ENCODE measurements at regions not wholly inside any gene's neighbourhood (a gene's known extent, or its start where the extent isn't known, plus 50 kb on each side); places are given as distances from the start of the nearest gene placed in this dataset.

DNA sequence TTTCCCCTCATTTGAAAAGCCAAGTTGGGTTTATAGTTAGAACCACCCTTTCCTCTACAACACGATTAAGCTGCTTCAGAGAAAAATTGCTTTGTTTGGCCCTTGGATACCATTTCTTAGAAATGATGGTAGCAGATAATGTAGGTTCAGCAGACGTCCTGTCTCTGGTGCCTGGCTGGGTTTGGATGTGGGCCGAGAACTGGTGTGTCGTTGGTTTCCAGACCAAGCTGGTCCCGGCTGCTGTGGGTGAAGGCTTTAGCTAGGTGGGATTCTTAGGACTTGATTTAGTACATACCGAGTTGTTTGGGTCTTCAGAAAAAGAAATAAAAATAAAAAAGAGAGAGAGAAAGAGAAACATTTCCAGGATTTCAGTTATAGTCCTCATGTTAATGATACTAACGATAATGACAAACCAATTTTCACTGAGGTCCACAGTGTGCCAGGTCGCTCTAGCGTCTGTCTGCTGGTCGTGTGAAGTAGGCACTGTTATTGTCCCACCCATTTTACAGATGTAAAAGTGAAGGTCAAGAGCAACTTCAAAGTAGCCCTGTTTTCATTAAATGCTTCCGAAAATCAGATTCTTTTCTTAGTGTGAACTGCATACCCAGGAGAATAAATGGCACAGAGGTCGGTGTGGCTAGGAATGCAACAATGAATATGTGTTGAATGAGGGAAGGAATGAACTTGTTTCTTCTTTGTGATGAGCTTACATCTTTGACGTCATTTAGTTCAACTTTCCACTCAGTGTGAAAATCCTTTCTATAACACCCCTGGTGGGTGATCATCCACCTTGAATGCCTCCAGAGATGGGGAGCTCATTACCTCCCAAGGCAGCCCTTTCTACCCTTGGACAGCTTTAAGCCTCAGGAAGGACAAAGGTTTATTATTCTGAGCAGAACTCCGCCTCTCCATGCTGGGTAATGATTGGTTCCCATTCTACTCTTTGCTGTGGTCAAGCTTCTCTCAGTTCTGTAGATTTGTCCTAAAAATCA lies 115.9 kb downstream of the INHBB start:
- no peak for DNase-seq

DNA sequence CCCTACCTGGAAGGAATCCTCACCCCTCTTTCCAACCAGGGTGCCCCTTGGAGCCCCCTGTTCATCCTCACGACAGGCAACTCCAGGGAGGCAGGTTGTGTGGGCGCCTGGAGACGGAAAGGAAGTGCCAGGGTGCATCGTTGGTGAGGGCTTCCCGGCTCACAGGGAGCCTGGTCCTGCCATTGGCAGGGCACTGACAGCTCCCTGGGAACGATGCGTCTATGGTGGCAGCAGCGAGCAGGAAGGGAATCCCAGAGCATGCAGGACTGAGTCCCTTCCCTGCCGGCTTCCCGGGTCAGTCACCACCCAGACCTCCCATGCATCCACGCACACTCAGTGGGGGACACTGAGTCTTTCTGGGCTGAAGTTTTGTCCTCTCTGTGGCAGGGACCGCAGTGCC lies 117.6 kb downstream of the INHBB start:
- DNase-seq: no peak

DNA sequence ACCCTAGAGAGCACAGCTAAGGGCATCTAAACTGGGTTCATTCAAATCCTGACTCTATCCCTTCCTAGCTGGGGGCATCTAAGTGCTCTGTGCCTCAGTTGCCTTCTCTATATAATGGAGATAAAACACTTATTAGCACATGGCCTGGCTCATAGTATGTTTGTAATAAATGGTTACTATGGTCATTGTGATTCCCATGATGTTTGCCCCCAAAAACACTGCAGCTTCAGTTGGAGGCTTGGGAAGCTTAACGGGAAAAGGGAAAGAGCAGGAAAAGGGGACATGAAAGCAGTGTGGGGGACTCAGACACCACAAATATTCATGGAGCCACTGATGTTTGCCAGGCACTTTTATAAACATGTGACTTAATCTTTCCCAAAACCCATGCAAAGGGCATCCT lies 118.1 kb downstream of the INHBB start:
- DNase-seq: no peak

DNA sequence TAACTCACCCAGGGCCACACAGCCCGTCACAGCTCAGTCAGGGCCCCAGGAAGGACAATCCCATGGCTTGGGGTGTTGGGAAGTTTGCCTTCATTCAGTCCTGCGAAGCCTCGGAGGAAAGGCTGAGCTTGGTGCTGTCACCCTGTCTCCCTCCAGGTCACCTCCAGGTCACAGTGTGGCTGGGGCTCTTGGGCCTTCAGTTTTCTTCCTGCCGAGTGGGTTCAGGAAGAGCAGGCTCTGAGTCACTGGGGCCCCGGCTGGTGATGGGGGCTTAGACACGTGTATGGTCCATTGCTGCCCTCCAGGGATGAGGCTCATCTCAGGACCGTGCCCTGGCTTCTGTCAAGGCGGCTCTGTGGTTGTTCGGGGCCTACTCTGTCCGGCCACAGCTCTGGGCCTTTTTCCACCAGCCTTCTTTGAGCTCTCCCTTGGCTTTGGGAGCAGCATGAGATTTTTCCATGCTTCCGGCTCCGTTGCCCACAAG lies 118.6 kb downstream of the INHBB start:
- no peak for DNase-seq

DNA sequence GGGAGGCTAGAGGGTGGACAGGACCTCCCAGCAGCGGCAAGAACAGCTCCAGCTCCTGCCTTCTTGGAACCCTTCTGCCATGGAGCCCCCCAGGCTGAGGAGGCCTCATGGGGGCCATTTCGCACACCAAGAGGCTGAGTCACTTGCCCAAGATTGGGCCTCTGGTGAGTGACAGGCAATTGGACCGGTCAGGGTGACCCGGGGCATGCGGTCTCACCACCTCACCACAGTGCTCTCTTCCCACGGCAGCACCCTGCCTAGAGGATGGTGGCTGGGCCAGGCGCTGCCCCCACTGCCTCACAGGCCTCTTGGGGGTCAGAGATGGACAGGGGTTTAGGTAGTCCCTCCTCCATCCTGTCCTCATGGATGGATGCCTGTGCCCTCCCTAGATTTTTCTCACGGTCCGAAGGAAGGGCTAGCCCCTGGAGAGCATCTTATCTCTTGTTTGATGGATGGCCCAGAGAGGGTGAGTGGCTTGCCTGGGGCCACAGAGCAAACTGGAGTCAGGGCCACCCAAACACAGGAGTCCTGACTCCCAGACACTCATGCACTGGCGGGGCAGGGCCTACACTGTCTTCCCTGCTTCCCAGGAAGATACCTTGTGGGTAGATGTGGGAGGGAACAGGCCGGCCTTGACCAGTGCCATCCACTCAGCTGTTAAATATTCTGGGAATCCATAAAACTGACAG lies 119.2 kb downstream of the INHBB start:
- DNase-seq: no peak

DNA sequence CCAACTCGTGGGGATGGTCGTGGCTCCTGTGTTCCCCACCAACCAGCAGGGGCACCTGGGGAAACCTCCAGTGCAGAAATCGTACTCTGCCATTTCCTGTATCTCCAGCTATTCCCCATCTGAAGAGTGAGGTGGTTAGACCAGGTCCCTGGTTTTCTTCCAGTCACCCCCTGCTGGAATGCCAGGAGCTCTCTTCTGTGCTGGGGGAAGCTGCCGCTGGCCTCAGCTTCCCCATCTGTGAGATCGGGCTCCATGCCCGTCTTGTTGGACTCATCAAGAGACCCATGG lies 119.7 kb downstream of the INHBB start:
- DNase-seq: no peak

DNA sequence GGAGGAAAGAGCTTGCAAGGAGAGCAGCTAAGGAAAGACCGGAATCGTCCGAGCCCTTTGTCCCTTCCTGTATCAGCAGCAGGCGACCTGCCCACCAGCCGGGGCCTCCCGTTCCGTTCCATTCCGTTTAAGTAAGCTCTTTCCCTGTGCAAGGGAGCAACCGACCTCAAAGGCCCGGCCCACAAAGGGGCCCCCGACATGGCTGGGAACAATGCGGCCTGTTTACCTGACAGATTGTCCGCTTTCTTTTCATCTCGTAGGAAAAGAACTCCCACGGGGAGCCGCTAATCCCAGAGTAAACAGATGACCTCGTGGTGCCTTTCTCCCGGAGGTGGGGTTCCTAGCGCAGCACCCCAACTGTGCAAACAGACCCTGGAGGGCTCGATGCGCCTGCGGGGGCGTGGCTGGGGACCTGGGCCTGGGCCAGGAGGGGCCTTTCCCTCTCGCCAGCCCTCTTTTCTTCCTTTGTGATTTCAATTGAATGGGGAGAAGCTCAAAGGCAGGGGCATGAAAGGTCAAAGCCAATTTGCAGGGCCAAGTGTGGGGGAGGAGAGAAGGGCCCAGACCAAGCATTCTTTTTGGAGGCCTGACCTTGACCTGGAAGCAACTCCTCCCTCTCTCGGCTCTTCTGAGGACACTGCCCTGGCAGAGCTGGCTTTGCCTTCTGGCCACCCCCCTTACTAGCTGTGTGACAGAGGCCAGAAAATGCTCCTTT lies 120.2 kb downstream of the INHBB start:
- DNase-seq: no peak

DNA sequence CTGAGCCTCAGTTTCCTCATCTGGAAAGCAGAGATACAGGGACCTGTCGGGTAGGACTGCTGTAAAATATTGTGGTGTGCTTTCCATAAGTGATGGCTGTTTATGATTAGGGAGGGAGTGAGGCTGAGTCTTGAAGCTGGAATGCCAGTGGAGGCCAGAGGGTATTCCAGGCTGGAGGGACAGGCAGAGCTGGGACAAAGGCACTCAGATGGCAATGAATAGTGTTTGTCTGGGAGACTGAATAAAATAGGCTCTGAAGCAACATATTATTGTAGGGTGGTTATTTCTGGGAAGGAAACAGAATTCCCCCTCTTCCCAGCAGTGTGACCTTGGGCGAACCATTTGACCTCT lies 120.7 kb downstream of the INHBB start:
- DNase-seq: no peak

DNA sequence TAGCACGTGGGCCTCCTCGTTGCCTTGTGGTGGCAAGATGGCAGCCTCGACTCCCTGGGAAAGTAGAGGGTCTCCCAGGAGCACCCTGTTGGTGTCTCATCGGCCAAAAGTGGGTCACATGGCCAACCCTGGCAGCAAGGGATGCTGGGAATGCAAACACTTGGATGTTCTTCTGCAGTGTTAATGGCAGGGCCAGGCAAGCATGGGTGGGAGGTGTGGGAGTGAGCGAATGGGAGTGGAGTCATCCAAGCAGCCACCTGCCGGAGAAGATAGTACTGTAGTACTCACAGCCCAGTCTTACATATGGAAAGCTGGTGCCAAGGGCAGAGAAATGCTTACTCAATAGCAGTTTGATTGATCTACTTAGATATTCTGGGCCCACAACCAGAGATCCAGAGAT lies 122.2 kb downstream of the INHBB start:
- no peak for DNase-seq

DNA sequence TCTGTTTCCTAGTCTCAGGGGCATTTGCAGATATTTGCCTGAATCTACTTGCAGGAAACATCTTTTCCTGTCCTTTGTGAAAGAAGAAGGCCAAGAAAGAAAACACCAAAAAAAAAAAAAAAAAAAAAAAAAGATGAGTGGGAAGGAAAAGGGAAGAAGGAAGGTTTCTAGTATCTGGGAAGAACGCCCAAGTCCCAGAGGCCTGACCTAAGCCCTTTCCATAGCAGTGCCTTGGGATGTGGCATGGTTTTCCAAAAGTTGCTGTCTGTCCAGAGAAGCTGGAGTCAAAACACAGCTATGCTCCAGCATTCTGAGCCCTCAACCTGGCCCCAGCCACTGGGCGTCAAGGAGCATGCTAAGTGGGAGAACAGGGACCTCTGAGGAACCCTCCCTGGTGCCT lies 123.5 kb downstream of the INHBB start:
- no peak for DNase-seq

DNA sequence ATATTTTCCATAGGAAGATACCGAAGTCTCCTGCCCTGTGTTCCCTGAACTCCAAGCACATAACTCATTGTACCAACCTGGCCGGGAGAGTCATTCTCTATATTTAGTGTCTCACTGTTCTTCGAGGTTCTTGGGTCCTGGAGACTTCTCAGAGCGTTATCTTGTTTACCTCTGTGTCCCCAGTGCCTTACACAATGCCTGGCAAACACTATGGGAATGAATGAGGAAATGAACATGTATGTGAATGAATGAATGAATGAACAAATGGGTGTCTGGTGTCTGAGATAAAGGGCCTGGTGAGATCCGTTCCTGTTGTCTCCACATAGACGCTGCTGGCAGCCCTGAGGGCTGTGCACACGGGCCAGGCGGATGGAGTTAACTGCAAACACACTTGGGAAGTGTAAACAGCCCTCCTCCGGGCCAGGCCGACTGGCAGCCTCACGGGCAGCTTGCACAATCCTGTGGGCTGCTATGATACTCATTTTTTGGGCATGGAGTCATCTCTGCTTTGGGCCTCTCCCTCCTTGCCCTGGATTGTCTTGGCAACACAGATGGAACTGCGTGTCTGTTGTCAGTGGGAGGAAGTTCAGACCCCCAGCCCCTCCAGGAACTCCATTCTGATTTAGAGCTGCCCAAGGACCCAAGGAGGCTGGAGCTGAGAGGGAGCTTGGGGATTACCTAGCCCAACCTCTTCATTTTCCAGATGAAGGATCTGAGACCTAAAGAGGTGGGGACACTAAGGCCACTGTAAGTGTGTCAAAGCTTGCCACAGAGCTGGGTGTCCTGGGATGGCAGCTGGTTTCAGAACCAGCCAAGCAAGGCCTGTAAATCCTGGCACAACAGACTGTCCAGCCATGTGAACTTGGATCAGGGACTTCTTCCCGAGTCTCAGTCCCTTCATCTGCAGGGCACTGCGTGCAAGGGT lies 124.4 kb downstream of the INHBB start:
- no peak for DNase-seq

DNA sequence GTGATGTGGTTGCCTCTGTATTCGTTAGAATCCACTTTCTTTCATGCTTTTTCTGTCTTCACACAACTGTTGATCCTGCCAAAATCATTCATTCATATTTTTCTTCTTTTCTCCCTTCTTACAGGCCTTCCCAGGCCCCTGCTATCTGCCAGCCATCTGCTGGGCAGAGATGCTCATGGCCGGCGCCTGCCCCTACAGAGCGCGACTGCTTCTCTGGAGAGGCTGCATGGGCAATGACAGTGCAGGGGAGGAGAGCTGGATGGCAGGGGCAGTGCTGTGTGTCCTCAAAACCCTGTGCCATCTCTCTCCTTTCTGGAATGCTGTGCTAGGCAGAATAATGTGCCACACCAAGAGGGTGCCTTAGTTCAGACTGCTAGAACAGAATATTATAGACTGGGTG lies 125.2 kb downstream of the INHBB start:
- no peak for DNase-seq

DNA sequence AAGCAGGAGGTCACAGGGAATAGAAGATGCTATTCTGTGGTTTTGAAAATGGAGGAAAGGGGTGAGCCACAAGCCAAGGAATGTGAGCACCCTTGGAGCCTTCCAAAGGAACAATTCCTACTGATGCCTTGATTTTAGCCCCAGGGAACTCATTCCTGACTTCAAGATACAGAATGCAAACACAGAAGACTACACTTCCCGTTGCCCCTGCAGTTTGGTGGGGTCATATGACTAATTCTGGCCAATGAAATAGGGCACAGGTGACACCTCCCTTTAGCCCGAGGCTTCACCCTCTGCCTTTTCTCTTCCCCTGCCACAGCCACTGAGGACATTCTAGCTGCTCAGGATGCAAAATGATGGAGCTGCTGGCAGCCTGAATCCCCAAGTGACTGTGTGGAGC lies 126.1 kb downstream of the INHBB start:
- no peak for DNase-seq

DNA sequence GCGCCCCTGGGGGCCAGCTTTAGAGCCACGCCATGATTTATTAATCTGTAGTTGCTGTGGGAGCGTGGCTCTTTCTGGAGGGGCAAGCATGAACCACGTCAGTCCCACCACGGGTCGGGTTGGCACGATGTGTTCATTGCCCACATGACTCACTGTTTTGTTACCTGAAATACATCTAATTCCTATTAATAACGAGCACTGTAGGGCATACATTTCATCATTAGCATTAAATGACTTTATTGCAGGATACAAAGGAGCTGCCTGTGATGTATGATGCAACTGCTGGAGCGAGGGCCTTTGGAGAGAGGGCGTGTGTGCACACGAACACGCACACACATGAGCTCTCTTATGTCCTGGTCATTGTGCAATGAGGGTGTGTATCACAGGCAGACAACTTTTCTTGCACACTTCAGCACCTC lies 127.0 kb downstream of the INHBB start:
- no peak for DNase-seq

DNA sequence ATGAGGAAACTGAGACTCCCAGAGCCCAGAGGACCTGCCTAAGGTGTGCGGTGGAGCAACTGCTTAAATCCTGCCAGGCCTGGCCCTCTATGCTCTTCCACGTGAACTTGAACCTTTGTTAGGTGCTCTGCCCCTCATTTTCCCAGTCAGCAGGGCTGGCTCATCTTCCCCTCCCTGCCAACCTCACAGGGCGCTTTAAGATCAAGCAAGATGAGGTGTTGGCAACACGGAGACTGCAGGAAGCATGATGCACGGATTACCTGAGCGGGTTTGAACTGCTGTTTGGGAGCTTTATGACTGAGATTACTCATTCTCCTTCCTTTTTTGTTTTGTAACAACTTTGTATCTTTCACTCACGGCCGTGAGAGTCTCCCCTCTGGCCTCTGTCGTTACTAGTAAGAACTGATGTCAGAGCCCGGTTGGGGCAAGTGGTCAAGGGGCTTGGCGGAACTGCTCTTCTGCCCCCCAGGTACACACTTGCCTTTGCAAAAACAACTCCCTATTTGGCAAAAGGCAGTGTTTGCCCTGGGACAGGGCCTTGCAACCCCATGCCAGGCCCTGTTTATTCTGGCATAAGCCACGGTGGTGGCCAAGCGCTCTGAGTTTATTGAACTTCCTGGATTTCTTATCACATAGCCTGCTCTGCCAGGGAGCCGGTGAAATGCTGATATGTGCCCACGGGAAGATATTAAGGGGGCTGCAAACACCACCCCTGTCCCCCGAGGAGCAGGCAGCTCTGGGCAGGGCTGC lies 127.8 kb downstream of the INHBB start:
- DNase-seq: no peak

DNA sequence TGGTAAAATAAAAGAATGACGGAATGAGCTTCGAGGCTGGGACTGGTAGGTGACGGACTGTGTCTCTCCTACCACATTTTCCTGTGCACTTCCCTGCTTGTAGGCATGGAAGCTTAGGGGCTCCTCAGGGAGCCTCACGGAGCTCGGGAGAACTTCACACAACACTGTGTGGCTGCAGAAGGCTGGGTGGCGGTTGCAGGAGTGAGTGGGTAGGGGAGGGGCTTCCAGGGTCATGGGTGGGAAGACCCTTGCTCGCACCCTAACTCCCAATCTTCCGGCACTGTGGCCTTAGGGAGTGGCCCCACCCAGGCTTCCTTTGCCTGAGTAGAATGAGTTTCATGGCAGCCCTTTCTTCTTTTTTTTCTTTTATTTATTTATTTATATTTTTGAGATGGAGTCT lies 128.6 kb downstream of the INHBB start:
- no peak for DNase-seq

DNA sequence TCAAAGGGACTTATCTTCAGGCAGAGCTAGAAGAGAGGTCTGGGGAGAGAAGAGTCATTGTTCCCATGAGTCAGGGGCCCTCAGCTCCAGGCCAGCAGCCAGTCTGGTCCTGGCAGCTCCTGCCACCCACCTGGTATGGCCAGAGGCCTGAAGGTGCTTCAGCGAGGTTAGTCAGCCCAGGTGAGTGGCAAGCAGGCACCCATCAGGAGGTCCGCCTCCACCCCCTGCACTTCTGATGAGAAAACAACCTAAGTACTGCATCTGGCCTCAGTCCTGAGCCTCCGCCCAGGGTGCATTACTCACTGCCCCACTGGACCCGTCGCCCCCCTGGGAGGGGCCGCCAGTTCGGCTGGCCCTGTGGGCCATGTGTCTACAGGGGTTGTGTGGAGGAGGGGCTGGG lies 130.2 kb downstream of the INHBB start:
- DNase-seq: no peak

DNA sequence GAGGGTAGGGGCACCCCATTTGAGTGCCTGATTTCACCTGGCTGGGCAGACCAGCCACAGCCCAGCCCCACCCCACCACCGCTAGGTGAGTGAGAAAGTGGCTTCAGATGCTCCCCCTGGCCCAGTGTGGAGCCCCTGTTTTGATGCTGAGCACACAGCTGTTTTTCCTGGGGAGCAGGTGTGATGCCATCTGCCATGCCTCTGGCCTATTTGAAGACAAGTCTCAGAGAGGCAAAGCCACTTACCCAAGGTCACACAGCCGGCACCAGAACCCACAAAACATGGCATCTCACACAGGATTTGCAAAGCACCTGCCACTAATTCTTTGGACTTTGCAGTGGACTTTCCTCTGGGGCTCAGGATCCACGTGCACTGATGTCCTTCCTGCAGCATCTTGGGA lies 131.3 kb downstream of the INHBB start:
- no peak for DNase-seq

DNA sequence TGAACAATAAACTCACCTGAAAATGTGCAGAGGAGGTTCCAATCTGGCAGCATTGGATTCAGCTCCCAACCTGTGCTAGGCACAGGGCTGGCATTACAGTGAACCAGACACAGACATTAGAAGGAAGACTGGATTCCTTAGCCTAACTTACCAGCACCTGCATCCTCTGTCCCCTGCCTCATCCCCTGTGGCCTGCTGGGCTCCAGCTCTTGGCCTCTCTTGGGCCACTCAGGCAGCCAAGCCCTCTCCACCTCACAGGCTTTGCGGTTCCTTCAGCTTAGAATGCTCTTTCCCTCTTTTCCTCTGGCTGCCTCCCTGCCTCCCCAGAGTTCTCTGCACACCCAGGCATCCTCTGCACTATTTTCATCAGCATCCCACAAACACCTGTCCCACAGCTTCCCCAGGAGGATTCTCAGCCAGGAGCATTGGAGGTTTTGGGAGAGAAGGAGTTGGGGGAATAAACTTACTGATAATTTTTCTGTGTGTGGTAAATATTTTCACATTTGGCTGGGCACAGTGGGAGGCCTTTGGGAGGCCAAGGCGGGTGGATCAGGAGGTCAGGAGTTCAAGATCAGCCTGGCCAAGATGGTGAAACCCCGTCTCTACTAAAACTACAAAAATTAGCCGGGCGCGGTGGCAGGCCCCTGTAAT lies 132.0 kb downstream of the INHBB start:
- DNase-seq: no peak

DNA sequence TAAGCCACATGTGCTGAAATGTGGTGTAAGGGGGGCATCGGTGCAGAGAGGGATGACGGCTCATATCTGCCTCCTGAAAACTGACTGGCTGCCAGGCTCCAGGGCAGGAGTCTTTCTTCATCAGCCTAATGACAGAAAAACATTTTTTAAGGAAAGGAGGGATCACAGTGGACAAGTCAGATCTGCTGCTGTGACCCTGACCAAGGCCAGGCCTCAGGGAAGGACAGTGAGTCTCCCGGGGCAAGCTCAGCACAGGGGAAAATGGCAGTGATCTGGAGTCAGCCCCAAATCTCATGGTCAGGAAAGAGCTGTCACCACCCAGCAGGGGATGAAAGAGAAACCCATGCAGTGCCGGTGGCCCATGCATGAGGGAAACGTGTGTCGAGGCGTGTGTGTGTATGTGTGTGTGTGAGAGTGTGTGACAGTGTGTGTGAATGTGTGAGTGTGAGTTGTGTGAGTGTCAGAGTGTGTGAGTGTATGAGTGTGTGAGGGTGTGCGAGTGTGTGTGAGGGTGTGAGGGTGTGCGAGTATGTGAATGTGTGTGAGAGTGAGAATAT lies 134.5 kb downstream of the INHBB start:
- no peak for DNase-seq

DNA sequence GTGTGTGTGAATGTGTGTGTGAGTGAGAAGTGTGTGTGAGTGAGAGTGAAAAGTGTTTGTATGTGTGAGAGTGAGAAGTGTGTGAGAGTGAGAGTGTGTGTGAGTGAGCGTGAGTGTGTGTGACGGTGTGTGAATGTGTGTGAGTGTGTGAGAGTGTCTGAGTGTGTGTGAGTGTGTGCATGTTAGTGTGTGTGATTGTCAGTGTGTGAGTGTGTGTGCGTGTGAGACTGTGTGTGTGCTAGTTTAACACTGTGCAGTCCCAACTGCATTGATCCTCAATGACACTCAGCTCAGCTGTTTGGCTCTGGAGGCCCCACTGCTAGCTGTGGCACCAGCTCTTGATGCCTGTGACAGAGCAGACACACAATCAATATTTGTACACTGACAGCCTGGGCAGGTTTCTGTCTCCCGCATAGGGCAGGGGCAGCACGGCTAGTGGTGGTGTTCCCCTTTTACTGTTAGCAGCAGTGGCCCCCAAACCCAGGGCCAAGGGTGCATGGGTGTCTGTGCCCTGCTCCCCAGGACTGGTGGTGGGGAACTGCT lies 135.0 kb downstream of the INHBB start:
- no peak for DNase-seq
